Gastrocnemius medialis (tissue), 4 donors: ENCODE measurements at regions not wholly inside any gene's neighbourhood (a gene's known extent, or its start where the extent isn't known, plus 50 kb on each side); places are given as distances from the start of the nearest gene placed in this dataset.

Experiments
- ATAC-seq, 2 donors: fragments of 150-250 bp; one replicate each; pipeline ENCODE4 v1.9.1; 2016
- DNase-seq, 2 donors: peaks; one replicate each; pipeline ENCODE4 v3.0.0-alpha.2; 2019
- H3K27ac ChIP-seq, 4 donors: fragments of 200-600 bp; sonication (generic); 1 replicate in 1 of 4; 2 replicates in 3 of 4; pipeline ENCODE4 v1.5.1; 2016 to 2018; ENCODE audit warnings: mild to moderate bottlenecking in 2 of 4, moderate library complexity in 1 of 4
- H3K27me3 ChIP-seq, 3 donors: fragments of 200-600 bp; sonication (generic) in 2 of 3; 1 replicate in 1 of 3; 2 replicates in 2 of 3; pipeline versions ENCODE4 v1.5.1 to v1.6.0; 2016 to 2019; ENCODE audit warnings: mild to moderate bottlenecking in 1 of 3, moderate library complexity in 1 of 3
- H3K36me3 ChIP-seq, 2 donors: fragments of 200-600 bp; sonication (generic) in 1 of 2; one replicate each; pipeline ENCODE4 v1.5.1; 2017 to 2018
- H3K4me1 ChIP-seq, 2 donors: fragments of 200-600 bp; sonication (generic) in 1 of 2; one replicate each; pipeline ENCODE4 v1.5.1; 2016 to 2017; ENCODE audit warnings: mild to moderate bottlenecking in 2 of 2
- H3K4me3 ChIP-seq, 4 donors: fragments of 200-600 bp; sonication (generic) in 3 of 4; 1 replicate in 1 of 4; 2 replicates in 3 of 4; pipeline ENCODE4 v1.5.1; 2016 to 2019; ENCODE audit warnings: mild to moderate bottlenecking in 2 of 4
- H3K9me3 ChIP-seq, 3 donors: fragments of 200-600 bp; sonication (generic) in 2 of 3; 1 replicate in 1 of 3; 2 replicates in 2 of 3; pipeline ENCODE4 v1.5.1; 2016 to 2019
- POLR2A ChIP-seq, 2 donors: fragments of 450-650 bp; IDR thresholded peaks; one replicate each; pipeline ENCODE4 v1.6.1; 2017; ENCODE audit warnings: antibody characterized with exemption in 2 of 2, mild to moderate bottlenecking in 2 of 2, moderate library complexity in 2 of 2
- in situ Hi-C, 4 donors: fragments of 200-750 bp; cut with MboI; loops; one replicate each; pipeline versions ENCODE4 v1.15.0 to v1.8.0; 2017; ENCODE audit warnings: low sequenced_read_pairs in 4 of 4
- intact Hi-C: fragments of 100-400 bp; cut with DNase I; formaldehyde crosslinking; loops from one replicate; pipeline ENCODE4 v1.15.1; 2023; ENCODE audit warnings: low total_unique reads
- TF ChIP-seq, protein P1 (sequence below), 5 experiments: fragments of 450-650 bp in 3 of 5; fragments of 200-600 bp in 2 of 5; sonication (generic) in 2 of 5; IDR thresholded peaks in 4 of 5; conservative IDR thresholded peaks in 1 of 5; 1 replicate in 4 of 5; 2 replicates in 1 of 5; pipeline ENCODE4 v1.5.1; 2016 to 2019; ENCODE audit warnings: antibody characterized with exemption in 5 of 5, mild to moderate bottlenecking in 3 of 5, moderate library complexity in 3 of 5

DNA sequence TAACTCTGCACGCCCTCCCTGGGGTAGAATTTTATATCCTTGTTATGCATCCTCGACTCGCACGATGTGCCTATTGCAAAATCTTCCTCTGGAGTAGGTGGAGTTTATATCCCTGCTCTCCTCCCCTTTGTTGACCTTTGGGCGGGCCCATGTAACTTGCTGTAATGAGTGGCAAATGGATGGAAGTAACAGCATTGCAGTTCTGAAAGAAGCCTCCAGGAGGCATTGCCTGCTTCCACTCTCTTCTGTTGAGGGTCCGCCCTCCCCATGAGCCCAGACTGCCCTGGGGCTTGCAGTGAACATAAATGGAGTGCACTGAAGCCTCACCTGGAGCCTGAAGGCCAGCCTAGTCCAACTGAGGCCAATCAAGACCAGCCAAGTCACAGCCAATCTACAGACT lies 62.2 kb upstream of the GRIK3 start:
- Histone ChIP-seq H3K4me3 (no peak overlapping the region), H3K27ac (no peak overlapping the region), H3K9me3 (no peaks in the 10 kb centered on the region), H3K36me3 (no peaks in the 10 kb centered on the region), H3K27me3 (no peaks in the 10 kb centered on the region), H3K4me1 (no peaks in the 10 kb centered on the region)
- ATAC-seq (no peak), DNase-seq (peak in 1 of 2 donors; percentile 17)
- in situ Hi-C loops (no loop called here), intact Hi-C loops (no loop called here)
- TF ChIP-seq, protein P1, sequence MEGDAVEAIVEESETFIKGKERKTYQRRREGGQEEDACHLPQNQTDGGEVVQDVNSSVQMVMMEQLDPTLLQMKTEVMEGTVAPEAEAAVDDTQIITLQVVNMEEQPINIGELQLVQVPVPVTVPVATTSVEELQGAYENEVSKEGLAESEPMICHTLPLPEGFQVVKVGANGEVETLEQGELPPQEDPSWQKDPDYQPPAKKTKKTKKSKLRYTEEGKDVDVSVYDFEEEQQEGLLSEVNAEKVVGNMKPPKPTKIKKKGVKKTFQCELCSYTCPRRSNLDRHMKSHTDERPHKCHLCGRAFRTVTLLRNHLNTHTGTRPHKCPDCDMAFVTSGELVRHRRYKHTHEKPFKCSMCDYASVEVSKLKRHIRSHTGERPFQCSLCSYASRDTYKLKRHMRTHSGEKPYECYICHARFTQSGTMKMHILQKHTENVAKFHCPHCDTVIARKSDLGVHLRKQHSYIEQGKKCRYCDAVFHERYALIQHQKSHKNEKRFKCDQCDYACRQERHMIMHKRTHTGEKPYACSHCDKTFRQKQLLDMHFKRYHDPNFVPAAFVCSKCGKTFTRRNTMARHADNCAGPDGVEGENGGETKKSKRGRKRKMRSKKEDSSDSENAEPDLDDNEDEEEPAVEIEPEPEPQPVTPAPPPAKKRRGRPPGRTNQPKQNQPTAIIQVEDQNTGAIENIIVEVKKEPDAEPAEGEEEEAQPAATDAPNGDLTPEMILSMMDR (IDR thresholded peaks at IDR 0.05 in 4 of 5, conservative IDR thresholded peaks at IDR 0.05 in 1 of 5): peak in 2 of 5 experiments; percentile 19 to 22
- TF ChIP-seq POLR2A (IDR thresholded peaks at IDR 0.05): no peak

DNA sequence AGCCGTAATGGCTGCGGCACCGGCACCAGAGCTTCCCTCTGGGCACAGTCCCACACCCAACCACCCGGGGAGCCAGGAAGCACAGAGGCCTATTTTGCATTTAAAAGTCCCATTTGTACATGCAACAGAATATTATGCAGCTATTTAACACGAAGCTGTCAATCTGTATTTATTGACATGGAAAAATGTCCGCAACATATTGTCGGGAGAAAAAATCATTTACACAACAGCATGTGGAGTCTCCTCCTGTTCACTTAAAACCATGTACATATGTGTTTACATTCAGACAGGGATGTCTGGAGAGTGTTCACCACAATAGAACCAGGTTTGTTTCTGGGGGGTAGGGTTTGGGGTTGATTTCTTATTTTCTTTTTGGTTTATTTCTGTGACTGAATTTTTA lies 63.4 kb upstream of the GRIK3 start:
- no peak overlapping the region for H3K4me3 ChIP-seq
- no peaks in the 10 kb centered on the region for H3K4me1 ChIP-seq
- ATAC-seq: no peak
- no peak overlapping the region for H3K27ac ChIP-seq
- H3K27me3 ChIP-seq: no peaks in the 10 kb centered on the region
- TF ChIP-seq POLR2A (IDR thresholded peaks at IDR 0.05): no peak
- TF ChIP-seq, protein P1 (IDR thresholded peaks at IDR 0.05 in 4 of 5, conservative IDR thresholded peaks at IDR 0.05 in 1 of 5): no peak
- H3K36me3 ChIP-seq: no peaks in the 10 kb centered on the region
- intact Hi-C loops (no loop called here), in situ Hi-C loops (no loop called here)
- no peak for DNase-seq
- no peaks in the 10 kb centered on the region for H3K9me3 ChIP-seq

DNA sequence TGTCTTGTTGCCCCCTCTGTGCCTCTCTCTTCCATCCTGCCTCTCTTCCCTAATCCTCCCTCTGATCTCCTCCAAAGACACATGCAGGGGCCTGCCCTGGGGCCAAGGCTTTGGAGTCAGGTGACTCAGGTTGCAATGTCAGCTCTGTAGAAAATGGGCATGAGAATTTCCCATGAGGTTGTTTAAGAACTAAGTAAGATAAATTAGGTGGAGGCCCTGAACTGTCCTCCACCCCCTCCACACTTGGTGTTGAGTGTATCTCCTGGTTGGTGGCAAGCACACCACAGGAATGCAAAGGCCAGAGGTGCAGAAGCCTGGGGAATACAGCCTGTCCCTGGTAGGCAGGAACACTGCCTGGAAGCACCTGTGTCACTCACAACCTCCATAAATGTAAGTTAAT lies 63.9 kb upstream of the GRIK3 start:
- Histone ChIP-seq H3K4me1 (no peaks in the 10 kb centered on the region), H3K36me3 (no peaks in the 10 kb centered on the region), H3K4me3 (no peak overlapping the region), H3K27ac (no peak overlapping the region), H3K9me3 (no peaks in the 10 kb centered on the region), H3K27me3 (no peaks in the 10 kb centered on the region)
- ATAC-seq (no peak), DNase-seq (no peak)
- TF ChIP-seq, protein P1 (IDR thresholded peaks at IDR 0.05 in 4 of 5, conservative IDR thresholded peaks at IDR 0.05 in 1 of 5): no peak
- no peak for TF ChIP-seq POLR2A (IDR thresholded peaks at IDR 0.05)
- in situ Hi-C loops (no loop called here), intact Hi-C loops (no loop called here)

DNA sequence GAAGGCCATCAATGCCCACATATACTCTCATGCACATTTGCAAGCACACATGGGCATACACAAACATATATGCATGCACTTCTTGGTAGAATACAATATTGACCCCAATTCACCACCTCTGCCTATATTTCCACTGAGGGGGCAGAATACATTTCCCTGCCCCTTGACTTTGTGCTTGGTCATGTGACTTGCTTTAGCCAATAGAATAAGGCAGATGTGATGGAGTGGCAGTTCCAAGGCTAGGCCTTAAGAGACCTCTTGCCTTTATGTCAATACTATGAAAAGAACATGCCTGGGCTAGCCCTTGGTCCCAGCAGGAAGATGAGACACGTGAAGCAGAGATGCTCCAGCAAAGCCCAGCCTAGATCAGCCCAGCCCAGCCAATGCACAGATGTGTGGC lies 66.0 kb upstream of the GRIK3 start:
- Histone ChIP-seq H3K4me3 (no peak overlapping the region), H3K4me1 (no peaks in the 10 kb centered on the region), H3K27me3 (no peaks in the 10 kb centered on the region), H3K36me3 (no peaks in the 10 kb centered on the region), H3K9me3 (no peaks in the 10 kb centered on the region), H3K27ac (no peak overlapping the region)
- no peak for TF ChIP-seq POLR2A (IDR thresholded peaks at IDR 0.05)
- TF ChIP-seq, protein P1 (IDR thresholded peaks at IDR 0.05 in 4 of 5, conservative IDR thresholded peaks at IDR 0.05 in 1 of 5): no peak
- intact Hi-C loops: no loop called here
- in situ Hi-C loops: no loop called here
- DNase-seq (no peak), ATAC-seq (no peak)

DNA sequence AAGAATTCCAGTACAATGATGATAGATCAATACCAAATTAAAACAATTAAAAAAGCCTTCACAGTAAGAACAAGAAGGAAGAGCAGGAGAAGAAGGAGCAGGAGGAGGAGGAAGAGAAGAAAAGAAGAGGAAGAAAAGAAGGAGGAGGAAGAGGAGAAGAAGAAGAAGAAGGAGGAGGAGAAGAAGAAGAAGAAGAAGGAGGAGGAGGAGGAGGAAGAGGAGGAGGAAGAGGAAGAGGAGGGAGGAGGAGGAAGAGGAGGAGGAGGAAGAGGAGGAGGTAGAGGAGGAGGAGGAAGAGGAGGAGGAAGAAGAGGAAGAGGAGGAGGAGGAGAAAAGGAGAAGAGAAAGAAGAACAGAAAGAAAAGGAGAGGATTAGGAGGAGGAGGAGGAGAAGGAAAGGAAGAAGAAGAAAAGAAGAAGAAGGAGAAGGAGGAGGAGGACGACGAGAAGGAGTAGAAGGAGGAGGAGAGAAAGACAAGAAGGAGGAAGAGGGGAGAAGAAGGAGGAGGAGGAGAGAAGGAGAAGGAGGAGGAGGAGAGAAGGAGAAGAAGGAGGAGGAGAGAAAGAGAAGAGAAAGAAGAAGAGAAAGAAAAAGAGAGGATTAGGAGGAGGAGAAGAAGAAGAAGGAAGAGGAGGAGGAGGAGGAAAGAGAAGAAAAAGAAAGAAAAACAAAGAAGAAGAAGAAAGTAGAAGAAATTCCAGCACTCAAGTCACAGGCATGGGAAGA lies 68.5 kb upstream of the GRIK3 start:
- DNase-seq (no peak), ATAC-seq (no peak)
- TF ChIP-seq, protein P1 (IDR thresholded peaks at IDR 0.05 in 4 of 5, conservative IDR thresholded peaks at IDR 0.05 in 1 of 5): no peak
- no peak for TF ChIP-seq POLR2A (IDR thresholded peaks at IDR 0.05)
- no peaks in the 10 kb centered on the region for H3K36me3 ChIP-seq
- in situ Hi-C loops: no loop called here
- no peak overlapping the region for H3K4me3 ChIP-seq
- H3K9me3 ChIP-seq: no peaks in the 10 kb centered on the region
- H3K27ac ChIP-seq: no peak overlapping the region
- peaks cover 0 to under 1% of the 10 kb centered on the region in 2 donors for H3K4me1 ChIP-seq
- no peaks in the 10 kb centered on the region for H3K27me3 ChIP-seq
- intact Hi-C loops: no loop called here
